A172 (cell line): ENCODE measurements at regions not wholly inside any gene's neighbourhood (a gene's known extent, or its start where the extent isn't known, plus 50 kb on each side); places are given as distances from the start of the nearest gene placed in this dataset.
"Not testable (repeated sequence)": the region's sequence is repeated elsewhere in the genome, so short reads cannot be mapped to it uniquely, and the experiment has no call there.

Experiments used
- DNase-seq: peaks from one replicate; pipeline ENCODE4 v3.0.0-alpha.2; 2015; ENCODE audit warnings: low spot score

GRCh38 chr17:51387986-51388385, 127.6 kb downstream of the UTP18 start:
- DNase-seq = no peak

DNA sequence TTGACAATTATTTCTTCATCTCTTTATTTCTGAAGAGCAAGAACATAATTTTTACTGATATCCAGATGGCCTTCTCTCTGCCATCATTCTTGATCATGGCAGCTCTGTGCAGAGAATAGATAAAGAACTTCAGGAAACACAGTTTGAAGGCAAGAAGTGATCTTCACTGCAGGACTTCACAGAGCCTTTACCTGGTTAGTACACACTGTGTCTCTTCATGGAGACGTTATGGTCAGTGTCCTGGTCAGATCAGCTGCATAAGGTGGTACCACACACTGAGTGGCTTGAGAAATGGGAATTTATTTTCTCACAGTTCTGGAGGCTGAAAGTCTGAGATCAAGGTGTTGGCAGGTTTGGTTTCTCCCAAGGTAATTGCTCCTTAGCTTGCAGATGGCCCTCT, 129.5 kb downstream of the UTP18 start:
- DNase-seq = no peak

- peak; percentile 47 for DNase-seq
These were observed 131.8 kb downstream of the UTP18 start for GRCh38 chr17:51391982-51392654.

- no peak for DNase-seq
These were observed 135.3 kb downstream of the UTP18 start for GRCh38 chr17:51395621-51396020.

DNA sequence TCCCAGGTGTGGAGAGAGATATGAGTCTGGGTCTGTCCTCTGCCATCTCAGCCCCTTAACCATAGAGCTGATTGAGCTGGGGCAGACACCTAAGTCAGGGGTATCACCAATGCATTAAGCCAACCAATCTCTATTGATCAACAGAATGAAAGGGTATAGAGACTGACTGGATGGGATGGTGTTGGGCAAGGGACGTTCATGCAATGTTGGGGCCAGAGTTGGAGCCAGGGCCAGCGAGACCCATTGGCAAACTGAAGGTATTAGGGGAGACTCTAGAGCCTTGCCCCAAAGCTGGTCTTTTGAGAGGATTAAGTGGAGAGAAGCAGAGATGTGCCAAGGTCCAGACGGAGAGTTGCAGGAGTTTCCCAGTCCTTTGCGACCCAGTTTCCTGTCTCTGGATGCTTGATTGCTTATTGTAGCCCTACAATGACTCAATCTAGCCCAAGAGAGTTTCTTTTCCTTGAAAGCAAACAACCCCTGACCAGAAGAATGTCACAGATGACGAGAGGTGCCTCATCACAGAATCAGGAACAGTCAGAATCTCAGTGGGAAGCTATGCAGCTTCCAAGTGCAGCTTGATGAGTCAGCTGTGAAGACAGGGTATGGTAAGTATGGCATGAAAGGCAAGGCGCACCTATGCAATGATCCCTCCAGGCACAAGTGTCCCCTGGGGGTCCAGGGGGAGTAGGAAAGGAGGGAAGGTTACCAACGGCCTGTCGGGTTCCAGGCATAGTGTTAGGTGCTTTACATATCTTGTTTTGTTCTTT, 137.2 kb downstream of the UTP18 start:
- DNase-seq = peak; percentile 94

GRCh38 chr17:51398128-51398525, 137.8 kb downstream of the UTP18 start:
- no peak for DNase-seq

GRCh38 chr17:51398687-51399086, 138.3 kb downstream of the UTP18 start:
- peak; percentile 45 for DNase-seq

GRCh38 chr17:51401279-51401678, 140.9 kb downstream of the UTP18 start:
- no peak for DNase-seq

GRCh38 chr17:51402899-51403298, 142.6 kb downstream of the UTP18 start:
- no peak for DNase-seq

GRCh38 chr17:51407576-51407975, 147.2 kb downstream of the UTP18 start:
- DNase-seq = no peak

- no peak for DNase-seq
These were observed 159.1 kb downstream of the UTP18 start for GRCh38 chr17:51419476-51419875.

GRCh38 chr17:51421525-51421924, 161.2 kb downstream of the UTP18 start:
- DNase-seq = no peak

DNA sequence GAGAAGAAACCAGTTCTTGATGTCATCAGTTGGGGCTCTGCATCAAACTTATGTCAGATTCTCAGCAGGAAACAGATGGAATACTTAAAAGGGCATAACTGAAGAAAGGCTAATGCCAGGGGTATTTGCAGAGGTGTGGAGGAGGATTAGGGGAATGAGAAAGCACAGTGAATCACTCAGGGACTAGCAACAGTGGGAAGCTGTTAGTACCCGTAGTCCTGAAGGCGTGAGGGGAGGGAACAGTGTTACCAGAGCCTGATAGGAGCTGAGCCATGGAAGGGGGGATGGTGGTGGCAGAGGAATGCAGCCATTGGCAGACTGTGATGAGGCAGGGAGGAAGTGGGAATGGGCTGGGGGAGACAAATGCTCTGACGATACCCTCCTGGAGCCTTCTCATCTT, 162.3 kb downstream of the UTP18 start:
- DNase-seq = peak; percentile 36

GRCh38 chr17:51423421-51424160, 163.2 kb downstream of the UTP18 start:
- no peak for DNase-seq

GRCh38 chr17:51425773-51426172, 165.4 kb downstream of the UTP18 start:
- no peak for DNase-seq

- no peak for DNase-seq
These were observed 167.0 kb downstream of the UTP18 start for GRCh38 chr17:51427323-51427811.

- DNase-seq = peak; percentile 10
These were observed 167.5 kb downstream of the UTP18 start for GRCh38 chr17:51427856-51428255.

GRCh38 chr17:51428668-51429495, 168.5 kb downstream of the UTP18 start:
- no peak for DNase-seq

- DNase-seq = not testable (repeated sequence)
These were observed 169.6 kb downstream of the UTP18 start for GRCh38 chr17:51429938-51430337.

GRCh38 chr17:51430591-51430990, 170.2 kb downstream of the UTP18 start:
- no peak for DNase-seq

DNA sequence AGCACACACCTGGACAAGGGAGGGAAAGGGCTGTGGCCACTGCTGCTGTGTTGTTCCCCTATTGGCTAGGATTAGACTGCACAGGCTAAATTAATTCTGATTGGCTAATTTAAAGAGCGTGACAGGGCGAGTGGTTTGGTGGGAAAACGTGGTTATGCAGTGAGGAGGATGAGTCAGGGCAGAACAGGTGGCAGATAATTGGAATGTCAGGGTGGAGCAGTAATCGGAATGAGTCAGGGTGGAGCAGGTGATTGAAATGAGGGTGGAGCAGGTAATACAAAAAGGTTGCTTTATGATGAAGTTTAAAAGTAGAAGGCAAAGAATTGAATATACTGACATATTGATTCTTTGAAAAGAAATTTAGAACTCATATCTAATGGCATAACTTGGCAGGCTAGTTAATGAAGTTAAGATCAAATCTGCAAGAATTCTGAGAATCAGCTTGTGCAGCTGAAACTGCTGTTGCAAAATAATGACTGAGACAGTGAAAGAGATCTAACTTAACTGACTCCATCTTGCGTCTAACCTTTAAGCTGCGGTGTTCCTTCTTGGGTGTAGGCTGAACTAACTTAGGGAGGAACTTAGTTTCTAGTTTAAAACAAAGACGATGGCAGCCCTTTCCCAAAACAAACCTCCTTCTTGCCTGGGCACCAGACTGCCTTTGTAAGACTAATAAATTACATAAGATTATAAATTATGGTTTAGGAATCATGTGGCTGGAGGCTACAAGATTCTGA, 174.3 kb downstream of the UTP18 start:
- peak; percentile 97 for DNase-seq
